ENCODE measurements at regions not wholly inside any gene's neighbourhood (a gene's known extent, or its start where the extent isn't known, plus 50 kb on each side); places are given as distances from the start of the nearest gene placed in this dataset.

GRCh38 chr5:2183154-2184025, 300.7 kb upstream of the IRX4 start:
- DNase-seq (ENCODE audit: low read depth in 4 of 4, low spot score in 2 of 4) = no peak

GRCh38 chr5:2182020-2182419, 299.3 kb upstream of the IRX4 start:
- DNase-seq (ENCODE audit: low read depth in 4 of 4, low spot score in 2 of 4) = no peak

DNA sequence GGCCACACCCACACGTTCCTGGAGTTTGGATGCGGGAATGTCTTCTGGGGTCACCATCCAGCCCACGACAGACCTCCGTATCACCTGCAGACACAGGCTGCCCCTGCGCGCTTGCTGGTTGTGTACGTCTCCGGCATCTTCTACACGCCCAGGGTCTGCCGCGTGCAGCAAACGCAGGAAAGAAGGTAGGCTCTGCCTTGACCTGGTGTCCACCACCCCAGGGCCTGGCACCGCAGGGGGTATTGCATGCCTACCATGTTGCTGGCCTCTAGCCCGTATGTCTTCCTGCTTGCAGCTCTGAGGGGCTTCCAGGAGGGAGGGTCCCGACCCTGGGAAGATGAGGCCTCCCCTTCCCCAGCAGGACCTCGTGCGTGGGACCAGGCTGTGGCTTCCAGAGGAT, 298.8 kb upstream of the IRX4 start:
- DNase-seq (ENCODE audit: low read depth in 4 of 4, low spot score in 2 of 4) = no peak

DNA sequence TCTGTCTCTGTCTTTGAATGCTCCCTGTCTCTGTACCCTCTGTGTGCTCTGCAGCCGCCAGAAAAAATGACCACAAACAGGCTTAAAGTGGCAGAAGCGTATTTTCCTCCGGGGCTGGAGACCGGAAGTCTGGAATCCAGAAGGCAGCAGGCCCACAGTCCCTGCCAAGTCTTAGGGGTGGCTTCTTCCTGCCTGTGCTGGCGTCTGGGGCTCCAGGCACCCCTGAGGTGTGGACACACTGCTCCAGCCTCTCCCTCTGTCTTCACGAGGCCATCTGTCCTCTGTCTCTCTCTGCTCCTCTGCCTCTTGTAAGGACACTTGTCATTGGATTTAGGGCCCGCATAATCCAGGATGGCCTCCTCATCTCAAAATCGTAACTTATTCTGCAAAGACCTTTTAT, 298.4 kb upstream of the IRX4 start:
- no peak for DNase-seq (ENCODE audit: low read depth in 4 of 4, low spot score in 2 of 4)

DNA sequence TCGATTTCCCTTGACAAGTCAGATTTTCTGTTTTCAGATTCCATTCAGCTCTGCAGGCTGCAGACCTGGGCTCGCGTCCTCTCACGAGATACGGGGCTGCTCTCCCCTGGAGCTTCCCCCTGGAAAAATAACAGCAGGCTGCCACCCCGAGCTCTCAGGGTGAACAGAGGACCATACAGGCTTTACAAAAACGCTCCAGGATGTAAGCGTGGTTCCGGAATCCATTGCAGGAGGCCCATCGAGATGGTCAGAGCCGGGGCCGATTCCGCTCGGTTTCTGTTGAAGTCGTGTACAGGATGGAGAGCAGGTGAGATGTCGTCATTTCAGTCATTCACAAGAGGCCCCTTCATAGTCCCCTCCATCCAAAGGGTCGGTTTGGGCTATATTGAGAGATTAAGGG, 297.7 kb upstream of the IRX4 start:
- DNase-seq (ENCODE audit: low read depth in 4 of 4, low spot score in 2 of 4) = no peak

GRCh38 chr5:2179861-2180260, 297.1 kb upstream of the IRX4 start:
- no peak for DNase-seq (ENCODE audit: low read depth in 4 of 4, low spot score in 2 of 4)

GRCh38 chr5:2178528-2178927, 295.8 kb upstream of the IRX4 start:
- no peak for DNase-seq (ENCODE audit: low read depth in 4 of 4, low spot score in 2 of 4)

- DNase-seq (ENCODE audit: low read depth in 4 of 4, low spot score in 2 of 4) = no peak
Measured at GRCh38 chr5:2178071-2178477, 295.3 kb upstream of the IRX4 start.

GRCh38 chr5:2177244-2177643, 294.5 kb upstream of the IRX4 start:
- no peak for DNase-seq (ENCODE audit: low read depth in 4 of 4, low spot score in 2 of 4)

- no peak for DNase-seq (ENCODE audit: low read depth in 4 of 4, low spot score in 2 of 4)
Measured at GRCh38 chr5:2176581-2176980, 293.9 kb upstream of the IRX4 start.

- no peak for DNase-seq (ENCODE audit: low read depth in 4 of 4, low spot score in 2 of 4)
Measured at GRCh38 chr5:2175842-2176404, 293.2 kb upstream of the IRX4 start.

DNA sequence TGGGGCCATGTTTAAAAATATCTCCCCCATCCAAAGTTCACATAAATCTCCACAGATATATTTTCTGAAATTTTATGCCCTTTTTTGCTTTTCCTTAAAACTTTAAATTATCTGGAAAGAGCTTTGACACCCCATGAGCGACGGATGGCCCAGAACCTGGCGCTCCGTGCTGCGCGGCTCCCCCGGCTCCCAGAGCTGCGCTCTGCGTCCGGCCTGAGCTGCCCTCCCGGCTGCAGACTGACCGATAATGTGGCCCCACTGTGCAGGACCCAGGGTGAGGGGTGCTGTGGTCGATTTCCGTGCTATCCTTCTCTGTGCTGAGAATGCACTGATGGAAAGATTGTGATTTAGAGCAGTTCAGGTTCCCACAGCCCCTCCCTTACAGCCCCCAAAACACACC, 292.3 kb upstream of the IRX4 start:
- no peak for DNase-seq (ENCODE audit: low read depth in 4 of 4, low spot score in 2 of 4)

DNA sequence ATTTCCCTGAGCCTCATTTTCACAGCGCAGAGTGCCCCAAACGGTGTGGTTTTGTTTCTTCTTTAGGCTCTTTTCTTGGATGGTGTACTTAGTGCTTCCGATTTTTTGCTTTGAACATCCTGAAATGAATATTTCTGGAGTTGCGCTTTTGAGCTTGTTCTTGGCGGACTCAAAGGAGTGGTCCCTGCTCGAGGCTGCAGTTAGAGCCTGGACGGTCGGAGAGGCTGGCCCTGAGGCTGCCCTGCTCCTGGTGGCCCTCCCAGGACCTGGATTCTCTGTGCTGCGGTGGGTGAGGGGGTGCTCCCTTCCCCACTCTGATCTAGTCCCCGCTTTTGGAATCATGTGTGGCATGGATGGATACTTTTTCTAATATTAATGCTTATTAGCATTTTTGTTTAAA, 291.8 kb upstream of the IRX4 start:
- DNase-seq (ENCODE audit: low read depth in 4 of 4, low spot score in 2 of 4) = no peak

GRCh38 chr5:2173151-2173834, 290.6 kb upstream of the IRX4 start:
- DNase-seq (ENCODE audit: low read depth in 4 of 4, low spot score in 2 of 4) = no peak

DNA sequence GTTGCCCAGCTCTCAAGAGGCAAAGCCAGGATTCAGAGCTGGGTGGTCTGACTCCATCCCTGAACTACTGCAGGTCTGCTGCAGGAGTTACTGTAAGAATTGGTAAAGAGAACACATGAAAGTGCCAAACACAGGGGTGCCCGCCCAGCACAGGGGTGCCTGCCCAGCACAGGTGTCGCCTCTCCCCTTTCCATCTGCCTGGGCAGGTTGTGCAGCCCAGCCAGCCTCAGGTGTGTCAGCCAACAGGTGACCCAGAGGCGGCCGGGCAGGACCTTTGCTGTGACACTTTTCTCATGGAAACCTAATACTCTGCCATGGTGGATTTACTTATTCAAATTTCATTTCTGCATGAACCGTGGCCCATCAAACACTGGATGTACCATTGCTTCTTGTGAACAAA, 289.7 kb upstream of the IRX4 start:
- no peak for DNase-seq (ENCODE audit: low read depth in 4 of 4, low spot score in 2 of 4)

GRCh38 chr5:2170761-2171160, 288.0 kb upstream of the IRX4 start:
- no peak for DNase-seq (ENCODE audit: low read depth in 4 of 4, low spot score in 2 of 4)

- DNase-seq (ENCODE audit: low read depth in 4 of 4, low spot score in 2 of 4) = no peak
Measured at GRCh38 chr5:2169850-2170760, 287.4 kb upstream of the IRX4 start.

- DNase-seq (ENCODE audit: low read depth in 4 of 4, low spot score in 2 of 4) = no peak
Measured at GRCh38 chr5:2169430-2169808, 286.7 kb upstream of the IRX4 start.

GRCh38 chr5:2168601-2169429, 286.1 kb upstream of the IRX4 start:
- DNase-seq (ENCODE audit: low read depth in 4 of 4, low spot score in 2 of 4) = no peak

DNA sequence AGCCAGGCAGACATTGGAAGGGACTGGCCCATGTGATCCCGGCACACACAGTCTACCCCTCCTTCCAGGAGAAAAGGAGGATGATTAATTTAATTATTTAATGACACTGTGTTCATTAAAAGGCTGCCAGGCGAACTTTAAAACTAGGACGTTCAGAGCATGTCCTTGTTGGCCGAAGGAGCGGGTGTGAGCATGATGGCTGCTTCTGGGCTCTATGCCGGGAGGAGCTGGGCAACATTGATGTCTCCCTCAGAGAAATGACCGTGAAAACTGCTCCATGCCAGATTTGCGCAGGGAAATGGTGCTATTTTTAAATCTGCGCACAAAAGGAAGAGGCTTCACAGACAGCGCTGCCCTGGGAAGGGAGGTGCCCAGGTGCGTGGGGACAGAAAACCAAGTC, 284.9 kb upstream of the IRX4 start:
- DNase-seq (ENCODE audit: low read depth in 4 of 4, low spot score in 2 of 4) = no peak

Measured in left renal cortex interstitium (tissue), 4 donors.